ENCODE measurements at regions not wholly inside any gene's neighbourhood (a gene's known extent, or its start where the extent isn't known, plus 50 kb on each side); places are given as distances from the start of the nearest gene placed in this dataset.

- Histone ChIP-seq H3K27me3 (ENCODE audit: insufficient read depth, low read depth, low read length) (no peaks in the 10 kb centered on the region), H3K27ac (ENCODE audit: low read length) (no peak overlapping the region), H3K4me3 (ENCODE audit: low read length) (no peak overlapping the region), H2AFZ (ENCODE audit: low read depth, low read length) (no peak overlapping the region), H3K79me2 (replicated peaks; ENCODE audit: insufficient read depth, low read length) (no peaks in the 10 kb centered on the region), H3K36me3 (ENCODE audit: insufficient read depth, low read length) (no peaks in the 10 kb centered on the region), H3K9me3 (ENCODE audit: low read length) (no peaks in the 10 kb centered on the region), H3K9me2 (ENCODE audit: insufficient read depth, low read length) (no peaks in the 10 kb centered on the region), H4K20me1 (ENCODE audit: insufficient read depth) (no peaks in the 10 kb centered on the region), H3K9ac (ENCODE audit: low read length) (no peak overlapping the region), H3F3A (ENCODE audit: insufficient read depth, low read length, poor library complexity, severe bottlenecking) (no peaks in the 10 kb centered on the region), H3K4me2 (ENCODE audit: low read length) (no peak overlapping the region)
- no peak for TF ChIP-seq REST (IDR thresholded peaks at IDR 0.05; ENCODE audit: borderline replicate concordance)
- TF ChIP-seq RAD21 (conservative IDR thresholded peaks at IDR 0.05), result no peak
- TF ChIP-seq POLR2AphosphoS5 (IDR thresholded peaks at IDR 0.05), result no peak
- TF ChIP-seq TAF1 (IDR thresholded peaks at IDR 0.05; ENCODE audit: low read depth), result no peak
- TF ChIP-seq MXI1 (conservative IDR thresholded peaks at IDR 0.05; ENCODE audit: poor library complexity, severe bottlenecking), result no peak
- TF ChIP-seq EZH2 (IDR thresholded peaks at IDR 0.05; ENCODE audit: borderline replicate concordance, insufficient read depth, low read length, poor library complexity, severe bottlenecking), result no peak
- TF ChIP-seq CTCF (IDR thresholded peaks at IDR 0.05; ENCODE audit: poor library complexity, severe bottlenecking), result no peak
- TF ChIP-seq SMC3 (conservative IDR thresholded peaks at IDR 0.05; ENCODE audit: poor library complexity), result no peak
- no peak for TF ChIP-seq EP300 (conservative IDR thresholded peaks at IDR 0.05; ENCODE audit: poor library complexity, severe bottlenecking)
These were observed 250.2 kb upstream of the CWC22 start for GRCh38 chr2:180257247-180257646.

- Histone ChIP-seq H3K9me3 (ENCODE audit: low read length) (no peaks in the 10 kb centered on the region), H3K9me2 (ENCODE audit: insufficient read depth, low read length) (no peaks in the 10 kb centered on the region), H4K20me1 (ENCODE audit: insufficient read depth) (no peaks in the 10 kb centered on the region), H3K27ac (ENCODE audit: low read length) (no peak overlapping the region), H3F3A (ENCODE audit: insufficient read depth, low read length, poor library complexity, severe bottlenecking) (no peaks in the 10 kb centered on the region), H3K9ac (ENCODE audit: low read length) (no peak overlapping the region), H3K4me2 (ENCODE audit: low read length) (no peak overlapping the region), H3K36me3 (ENCODE audit: insufficient read depth, low read length) (no peaks in the 10 kb centered on the region), H3K27me3 (ENCODE audit: insufficient read depth, low read depth, low read length) (no peaks in the 10 kb centered on the region), H3K79me2 (replicated peaks; ENCODE audit: insufficient read depth, low read length) (no peaks in the 10 kb centered on the region), H3K4me3 (ENCODE audit: low read length) (no peak overlapping the region), H2AFZ (ENCODE audit: low read depth, low read length) (no peak overlapping the region)
- TF ChIP-seq EZH2 (IDR thresholded peaks at IDR 0.05; ENCODE audit: borderline replicate concordance, insufficient read depth, low read length, poor library complexity, severe bottlenecking) (no peak), REST (IDR thresholded peaks at IDR 0.05; ENCODE audit: borderline replicate concordance) (no peak), MXI1 (conservative IDR thresholded peaks at IDR 0.05; ENCODE audit: poor library complexity, severe bottlenecking) (no peak), TAF1 (IDR thresholded peaks at IDR 0.05; ENCODE audit: low read depth) (no peak), SMC3 (conservative IDR thresholded peaks at IDR 0.05; ENCODE audit: poor library complexity) (no peak), CTCF (IDR thresholded peaks at IDR 0.05; ENCODE audit: poor library complexity, severe bottlenecking) (no peak), POLR2AphosphoS5 (IDR thresholded peaks at IDR 0.05) (no peak), RAD21 (conservative IDR thresholded peaks at IDR 0.05) (no peak), EP300 (conservative IDR thresholded peaks at IDR 0.05; ENCODE audit: poor library complexity, severe bottlenecking) (no peak)
These were observed 248.9 kb upstream of the CWC22 start for GRCh38 chr2:180255981-180256380.

Measured in neural cell (in vitro differentiated cells).